GM23338 (cell line): ENCODE measurements at regions not wholly inside any gene's neighbourhood (a gene's known extent, or its start where the extent isn't known, plus 50 kb on each side); places are given as distances from the start of the nearest gene placed in this dataset.

ENCODE experiments used
- ATAC-seq: fragments of 200-7000 bp; cut with Tn5 transposase; 3 replicates; pipeline ENCODE4 v1.9.1; 2020
- DNase-seq: peaks from one replicate; pipeline ENCODE4 v3.0.0-alpha.2; 2015; ENCODE audit warnings: low spot score
- H2AFZ ChIP-seq: fragments of 200-600 bp; sonication (generic); 2 replicates; pipeline ENCODE4 v1.8.0; 2016; ENCODE audit warnings: antibody characterized with exemption, mild to moderate bottlenecking, moderate library complexity
- H3F3A ChIP-seq: fragments of 200-600 bp; sonication (generic); replicated peaks from 2 replicates; pipeline ENCODE4 v1.8.0; 2017; ENCODE audit warnings: antibody characterized with exemption, mixed run types, low read depth
- H3K27ac ChIP-seq: fragments of 200-600 bp; sonication (generic); 2 replicates; pipeline ENCODE4 v1.6.1; 2016; ENCODE audit warnings: low read depth
- H3K27me3 ChIP-seq: fragments of 200-600 bp; sonication (generic); 2 replicates; pipeline ENCODE4 v1.8.0; 2016; ENCODE audit warnings: mild to moderate bottlenecking, mixed run types, moderate library complexity; ENCODE audit not compliant: insufficient read depth
- H3K36me3 ChIP-seq: fragments of 200-600 bp; sonication (generic); 2 replicates; pipeline ENCODE4 v1.8.0; 2016; ENCODE audit warnings: mild to moderate bottlenecking; ENCODE audit not compliant: insufficient read depth
- H3K4me1 ChIP-seq: fragments of 200-600 bp; sonication (generic); 2 replicates; pipeline ENCODE4 v1.8.0; 2016; ENCODE audit warnings: mild to moderate bottlenecking, moderate library complexity; ENCODE audit not compliant: insufficient read depth
- H3K4me2 ChIP-seq: fragments of 200-600 bp; sonication (generic); 2 replicates; pipeline ENCODE4 v1.7.1; 2017; ENCODE audit warnings: mixed run types
- H3K4me3 ChIP-seq: fragments of 200-600 bp; sonication (generic); 2 replicates; pipeline ENCODE4 v1.6.1; 2016; ENCODE audit warnings: mixed run types
- H3K79me2 ChIP-seq: fragments of 200-600 bp; sonication (generic); replicated peaks from 2 replicates; pipeline ENCODE4 v1.8.0; 2017; ENCODE audit warnings: mild to moderate bottlenecking; ENCODE audit not compliant: insufficient read depth
- H3K9me2 ChIP-seq: fragments of 200-600 bp; sonication (generic); 2 replicates; pipeline ENCODE4 v1.8.0; 2017; ENCODE audit not compliant: insufficient read depth
- H4K20me1 ChIP-seq: fragments of 200-600 bp; sonication (generic); replicated peaks from 2 replicates; pipeline ENCODE4 v1.8.0; 2017; ENCODE audit warnings: mild to moderate bottlenecking; ENCODE audit not compliant: insufficient read depth
- H3K27ac Mint-ChIP-seq: 2 replicates; pipeline ENCODE4 v1.8.0; 2020; ENCODE audit warnings: inconsistent platforms, mild to moderate bottlenecking, moderate library complexity, mixed read lengths
- H3K27me3 Mint-ChIP-seq: 3 replicates; pipeline ENCODE4 v1.8.0; 2022; ENCODE audit warnings: low read depth, mild to moderate bottlenecking, moderate library complexity, mixed read lengths, inconsistent platforms; ENCODE audit not compliant: insufficient read depth, poor library complexity
- H3K36me3 Mint-ChIP-seq: 3 replicates; pipeline ENCODE4 v1.8.0; 2021; ENCODE audit warnings: low read depth, mild to moderate bottlenecking, inconsistent platforms, moderate library complexity, mixed read lengths
- H3K4me1 Mint-ChIP-seq: 3 replicates; pipeline ENCODE4 v1.8.0; 2020; ENCODE audit warnings: mild to moderate bottlenecking, inconsistent platforms, mixed read lengths
- H3K4me3 Mint-ChIP-seq: 3 replicates; pipeline ENCODE4 v1.8.0; 2021; ENCODE audit warnings: moderate library complexity, mild to moderate bottlenecking, inconsistent platforms, mixed read lengths
- H3K9me3 Mint-ChIP-seq: 3 replicates; pipeline ENCODE4 v1.8.0; 2020; ENCODE audit warnings: moderate library complexity, mild to moderate bottlenecking, inconsistent platforms, mixed read lengths
- CTCF ChIP-seq, 2 experiments: fragments of 200-600 bp in 1 of 2; sonication (generic) in 1 of 2; conservative IDR thresholded peaks; 2 replicates each; pipeline versions ENCODE4 v1.5.1 to v1.6.1; 2016 to 2017; ENCODE audit warnings: antibody characterized with exemption in 2 of 2, low read depth in 2 of 2, mild to moderate bottlenecking in 2 of 2, moderate library complexity in 1 of 2
- EZH2 ChIP-seq: fragments of 200-600 bp; sonication (generic); IDR thresholded peaks from one replicate; pipeline ENCODE4 v1.8.0; 2017; ENCODE audit warnings: antibody characterized with exemption, mild to moderate bottlenecking, low read depth; ENCODE audit not compliant: unreplicated experiment
- EZH2phosphoT487 ChIP-seq: fragments of 200-600 bp; sonication (generic); IDR thresholded peaks from one replicate; pipeline ENCODE4 v1.8.1; 2018; ENCODE audit warnings: antibody characterized with exemption; ENCODE audit not compliant: unreplicated experiment
- JUNB ChIP-seq: IDR thresholded peaks from one replicate; pipeline ENCODE4 v1.6.1; 2016; ENCODE audit warnings: antibody characterized with exemption; ENCODE audit not compliant: unreplicated experiment
- NANOG ChIP-seq: IDR thresholded peaks from 2 replicates; pipeline ENCODE4 v1.6.1; 2016; ENCODE audit warnings: antibody characterized with exemption, borderline replicate concordance
- POLR2AphosphoS5 ChIP-seq: IDR thresholded peaks from 2 replicates; pipeline ENCODE4 v1.6.1; 2016; ENCODE audit warnings: antibody characterized with exemption, low read depth
- STAT1 ChIP-seq: IDR thresholded peaks from one replicate; pipeline ENCODE4 v1.6.1; 2016; ENCODE audit warnings: antibody characterized with exemption; ENCODE audit not compliant: unreplicated experiment
- ZNF114 ChIP-seq: fragments of 250-450 bp; sonication (Bioruptor Pico); IDR thresholded peaks from 2 replicates; pipeline ENCODE4 v1.5.0; 2020; ENCODE audit warnings: mild to moderate bottlenecking, moderate library complexity
- ZNF331 ChIP-seq: fragments of 250-450 bp; sonication (Bioruptor Pico); IDR thresholded peaks from 2 replicates; pipeline ENCODE4 v1.5.0; 2020; ENCODE audit warnings: low read depth, mild to moderate bottlenecking, moderate library complexity
- TF ChIP-seq, protein P1 (sequence below): fragments of 250-450 bp; sonication (Bioruptor Pico); IDR thresholded peaks from 2 replicates; pipeline ENCODE4 v1.5.0; 2020; ENCODE audit warnings: mild to moderate bottlenecking, moderate library complexity

- TF ChIP-seq ZNF331 (CRISPR knock-in tag) (no peak), NANOG (no peak), POLR2AphosphoS5 (no peak), ZNF114 (CRISPR knock-in tag) (no peak), JUNB (no peak), EZH2phosphoT487 (no peak), STAT1 (no peak)
- TF ChIP-seq, protein P1, sequence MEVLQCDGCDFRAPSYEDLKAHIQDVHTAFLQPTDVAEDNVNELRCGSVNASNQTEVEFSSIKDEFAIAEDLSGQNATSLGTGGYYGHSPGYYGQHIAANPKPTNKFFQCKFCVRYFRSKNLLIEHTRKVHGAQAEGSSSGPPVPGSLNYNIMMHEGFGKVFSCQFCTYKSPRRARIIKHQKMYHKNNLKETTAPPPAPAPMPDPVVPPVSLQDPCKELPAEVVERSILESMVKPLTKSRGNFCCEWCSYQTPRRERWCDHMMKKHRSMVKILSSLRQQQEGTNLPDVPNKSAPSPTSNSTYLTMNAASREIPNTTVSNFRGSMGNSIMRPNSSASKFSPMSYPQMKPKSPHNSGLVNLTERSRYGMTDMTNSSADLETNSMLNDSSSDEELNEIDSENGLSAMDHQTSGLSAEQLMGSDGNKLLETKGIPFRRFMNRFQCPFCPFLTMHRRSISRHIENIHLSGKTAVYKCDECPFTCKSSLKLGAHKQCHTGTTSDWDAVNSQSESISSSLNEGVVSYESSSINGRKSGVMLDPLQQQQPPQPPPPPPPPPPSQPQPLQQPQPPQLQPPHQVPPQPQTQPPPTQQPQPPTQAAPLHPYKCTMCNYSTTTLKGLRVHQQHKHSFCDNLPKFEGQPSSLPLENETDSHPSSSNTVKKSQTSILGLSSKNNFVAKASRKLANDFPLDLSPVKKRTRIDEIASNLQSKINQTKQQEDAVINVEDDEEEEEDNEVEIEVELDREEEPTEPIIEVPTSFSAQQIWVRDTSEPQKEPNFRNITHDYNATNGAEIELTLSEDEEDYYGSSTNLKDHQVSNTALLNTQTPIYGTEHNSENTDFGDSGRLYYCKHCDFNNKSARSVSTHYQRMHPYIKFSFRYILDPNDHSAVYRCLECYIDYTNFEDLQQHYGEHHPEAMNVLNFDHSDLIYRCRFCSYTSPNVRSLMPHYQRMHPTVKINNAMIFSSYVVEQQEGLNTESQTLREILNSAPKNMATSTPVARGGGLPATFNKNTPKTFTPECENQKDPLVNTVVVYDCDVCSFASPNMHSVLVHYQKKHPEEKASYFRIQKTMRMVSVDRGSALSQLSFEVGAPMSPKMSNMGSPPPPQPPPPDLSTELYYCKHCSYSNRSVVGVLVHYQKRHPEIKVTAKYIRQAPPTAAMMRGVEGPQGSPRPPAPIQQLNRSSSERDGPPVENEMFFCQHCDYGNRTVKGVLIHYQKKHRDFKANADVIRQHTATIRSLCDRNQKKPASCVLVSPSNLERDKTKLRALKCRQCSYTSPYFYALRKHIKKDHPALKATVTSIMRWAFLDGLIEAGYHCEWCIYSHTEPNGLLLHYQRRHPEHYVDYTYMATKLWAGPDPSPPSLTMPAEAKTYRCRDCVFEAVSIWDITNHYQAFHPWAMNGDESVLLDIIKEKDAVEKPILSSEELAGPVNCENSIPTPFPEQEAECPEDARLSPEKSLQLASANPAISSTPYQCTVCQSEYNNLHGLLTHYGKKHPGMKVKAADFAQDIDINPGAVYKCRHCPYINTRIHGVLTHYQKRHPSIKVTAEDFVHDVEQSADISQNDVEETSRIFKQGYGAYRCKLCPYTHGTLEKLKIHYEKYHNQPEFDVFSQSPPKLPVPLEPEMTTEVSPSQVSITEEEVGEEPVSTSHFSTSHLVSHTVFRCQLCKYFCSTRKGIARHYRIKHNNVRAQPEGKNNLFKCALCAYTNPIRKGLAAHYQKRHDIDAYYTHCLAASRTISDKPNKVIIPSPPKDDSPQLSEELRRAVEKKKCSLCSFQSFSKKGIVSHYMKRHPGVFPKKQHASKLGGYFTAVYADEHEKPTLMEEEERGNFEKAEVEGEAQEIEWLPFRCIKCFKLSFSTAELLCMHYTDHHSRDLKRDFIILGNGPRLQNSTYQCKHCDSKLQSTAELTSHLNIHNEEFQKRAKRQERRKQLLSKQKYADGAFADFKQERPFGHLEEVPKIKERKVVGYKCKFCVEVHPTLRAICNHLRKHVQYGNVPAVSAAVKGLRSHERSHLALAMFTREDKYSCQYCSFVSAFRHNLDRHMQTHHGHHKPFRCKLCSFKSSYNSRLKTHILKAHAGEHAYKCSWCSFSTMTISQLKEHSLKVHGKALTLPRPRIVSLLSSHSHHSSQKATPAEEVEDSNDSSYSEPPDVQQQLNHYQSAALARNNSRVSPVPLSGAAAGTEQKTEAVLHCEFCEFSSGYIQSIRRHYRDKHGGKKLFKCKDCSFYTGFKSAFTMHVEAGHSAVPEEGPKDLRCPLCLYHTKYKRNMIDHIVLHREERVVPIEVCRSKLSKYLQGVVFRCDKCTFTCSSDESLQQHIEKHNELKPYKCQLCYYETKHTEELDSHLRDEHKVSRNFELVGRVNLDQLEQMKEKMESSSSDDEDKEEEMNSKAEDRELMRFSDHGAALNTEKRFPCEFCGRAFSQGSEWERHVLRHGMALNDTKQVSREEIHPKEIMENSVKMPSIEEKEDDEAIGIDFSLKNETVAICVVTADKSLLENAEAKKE (CRISPR knock-in tag): no peak
Observed at GRCh38 chr14:76615331-76615730, 145.9 kb upstream of the VASH1 start (continued).

DNA sequence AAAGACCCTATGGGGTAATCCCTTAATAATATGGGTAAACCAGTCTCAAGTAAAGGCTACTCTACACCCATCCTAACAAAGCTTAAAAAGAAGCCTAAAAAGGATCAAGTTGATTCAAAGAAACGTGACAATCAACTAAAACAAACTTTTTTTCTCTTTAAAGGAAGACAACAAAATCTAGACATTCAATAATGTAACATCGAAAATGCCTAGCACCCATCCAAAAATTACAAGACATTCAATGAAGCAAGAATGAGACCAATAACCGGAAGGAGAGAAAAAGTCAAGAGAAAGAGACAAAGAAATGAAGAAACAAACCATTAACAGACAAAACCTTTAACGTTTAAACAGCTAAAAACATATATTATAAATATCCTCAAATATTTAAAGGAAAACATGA, 143.8 kb upstream of the VASH1 start:
- Histone ChIP-seq H3K4me1 (peaks cover 17% of the 10 kb centered on the region; the same call in 1 of the 2 replicates), H2AFZ (no peak overlapping the region), H3K4me2 (no peak overlapping the region), H4K20me1 (no peaks in the 10 kb centered on the region), H3K36me3 (no peaks in the 10 kb centered on the region), H3K79me2 (no peaks in the 10 kb centered on the region), H3K27ac (no peak overlapping the region), H3K9me2 (no peaks in the 10 kb centered on the region), H3K27me3 (no peaks in the 10 kb centered on the region), H3K4me3 (no peak overlapping the region), H3F3A (no peaks in the 10 kb centered on the region)
- no peak overlapping the region for H3K27ac Mint-ChIP-seq
- no peak for ATAC-seq
- no peak for DNase-seq
- H3K4me3 Mint-ChIP-seq: no peak overlapping the region
- H3K9me3 Mint-ChIP-seq: peaks cover 13% of the 10 kb centered on the region
- H3K27me3 Mint-ChIP-seq: no peaks in the 10 kb centered on the region
- H3K36me3 Mint-ChIP-seq: peaks cover 2% of the 10 kb centered on the region; the same call in 1 of the 3 replicates
- TF ChIP-seq ZNF114 (CRISPR knock-in tag) (no peak), EZH2 (no peak), NANOG (no peak), CTCF (conservative IDR thresholded peaks at IDR 0.05; ENCODE audit: low read depth in 2 of 2) (no peak), ZNF331 (CRISPR knock-in tag) (no peak)
- peaks cover 13% of the 10 kb centered on the region for H3K4me1 Mint-ChIP-seq
